ENCODE measurements at regions not wholly inside any gene's neighbourhood (a gene's known extent, or its start where the extent isn't known, plus 50 kb on each side); places are given as distances from the start of the nearest gene placed in this dataset.

GRCh38 chr1:73475316-73475870 is 722.6 kb downstream of the LRRIQ3 start:
- Histone ChIP-seq H3K4me3 (replicated peaks in 1 of 3; ENCODE audit: insufficient read depth in 1 of 3, low read depth in 1 of 3, low read length in 3 of 3) (no peak overlapping the region), H3K9ac (replicated peaks; ENCODE audit: extremely low read depth, insufficient read depth, low read length) (no peak overlapping the region), H3K27me3 (ENCODE audit: control insufficient read depth in 2 of 2, insufficient read depth in 2 of 2, low read length in 2 of 2) (no peaks in the 10 kb centered on the region), H4K20me1 (replicated peaks; ENCODE audit: control insufficient read depth, extremely low read depth, insufficient read depth, low read length) (no peaks in the 10 kb centered on the region), H3K36me3 (ENCODE audit: control insufficient read depth in 2 of 2, extremely low read depth in 1 of 2, insufficient read depth in 2 of 2, low read length in 2 of 2) (no peaks in the 10 kb centered on the region), H3K79me2 (ENCODE audit: control insufficient read depth, insufficient read depth, low read length) (no peaks in the 10 kb centered on the region), H2AFZ (ENCODE audit: low read depth, low read length) (no peak overlapping the region), H3K27ac (ENCODE audit: insufficient read depth, low read depth, low read length) (no peak overlapping the region), H3K9me3 (replicated peaks; ENCODE audit: control insufficient read depth, insufficient read depth, low read length) (no peaks in the 10 kb centered on the region), H3K4me1 (ENCODE audit: control insufficient read depth, extremely low read depth, insufficient read depth, low read length) (no peaks in the 10 kb centered on the region), H3K4me2 (ENCODE audit: insufficient read depth, low read length) (no peak overlapping the region), H3K9me1 (replicated peaks; ENCODE audit: control insufficient read depth, extremely low read depth, insufficient read depth, low read length) (no peaks in the 10 kb centered on the region)
- dilution Hi-C loops (cut with MboI; ENCODE audit: extremely low pct_ligation_motif_present, low sequenced_read_pairs) = no loop called here
- POLR2A ChIA-PET = no interaction called here
- no TSS peak for BruUV-seq (replicated peaks)
- intact Hi-C loops (cut with micrococcal nuclease) = no loop called here
- FAIRE-seq (no peak), DNase-seq (ENCODE audit: low read depth, low spot score) (no peak)
- CTCF ChIA-PET = no interaction called here
- TF ChIP-seq POLR2AphosphoS5 (IDR thresholded peaks at IDR 0.05; ENCODE audit: insufficient read depth, low read depth, low read length) (no peak), CTCF (IDR thresholded peaks at IDR 0.05; ENCODE audit: extremely low read depth in 1 of 2, insufficient read depth in 1 of 2, low read depth in 1 of 2, low read length in 2 of 2) (no peak), JUN (IDR thresholded peaks at IDR 0.05; ENCODE audit: borderline replicate concordance, insufficient read depth, insufficient read length, low read depth) (no peak), POLR2A (IDR thresholded peaks at IDR 0.05; ENCODE audit: low read depth, low read length) (no peak), GATA2 (IDR thresholded peaks at IDR 0.05; ENCODE audit: insufficient read depth, insufficient read length, low read depth, low read length) (no peak), EZH2 (IDR thresholded peaks at IDR 0.05; ENCODE audit: borderline replicate concordance, low read depth, low read length, severe bottlenecking) (no peak), MAX (IDR thresholded peaks at IDR 0.05; ENCODE audit: insufficient read depth, insufficient read length) (no peak), FOS (IDR thresholded peaks at IDR 0.05; ENCODE audit: borderline replicate concordance, insufficient read depth, low read length) (no peak), MYC (IDR thresholded peaks at IDR 0.05; ENCODE audit: low read depth, low read length) (no peak)

Measured in endothelial cell of umbilical vein (primary cell).